Activated CD8-positive, alpha-beta memory T cell treated with anti-CD3 and anti-CD28 coated beads, Interleukin-2, amount 10 ng/mL, durations not matched to agents 7 days and 5 days (primary cell): ENCODE measurements at regions not wholly inside any gene's neighbourhood (a gene's known extent, or its start where the extent isn't known, plus 50 kb on each side); places are given as distances from the start of the nearest gene placed in this dataset.
A peak's percentile ranks its signal among the peaks of the same experiment; 100 is the strongest.

Source experiments
- ATAC-seq: fragments of 150-1000 bp; cut with Tn5 transposase; one replicate; pipeline ENCODE4 v1.10.0; 2021; ENCODE audit warnings: moderate library complexity
- CTCF ChIA-PET: fragments of 350-600 bp; sonication (Branson Sonifier 250); formaldehyde crosslinking; loops from one replicate; lab custom pipeline; 2021; ENCODE audit warnings: antibody characterized with exemption; lab: Charles Lee
- DNase-seq: peaks from one replicate; pipeline ENCODE4 v3.0.0-alpha.2; 2020
- H3K27ac Mint-ChIP-seq: one replicate; pipeline ENCODE4 v1.8.0; 2021; ENCODE audit warnings: mild to moderate bottlenecking, mixed read lengths
- H3K27me3 Mint-ChIP-seq: one replicate; pipeline ENCODE4 v1.8.0; 2021; ENCODE audit warnings: mixed read lengths
- H3K36me3 Mint-ChIP-seq: one replicate; pipeline ENCODE4 v1.8.0; 2021; ENCODE audit warnings: mild to moderate bottlenecking, mixed read lengths
- H3K4me1 Mint-ChIP-seq: one replicate; pipeline ENCODE4 v1.8.0; 2021; ENCODE audit warnings: mixed read lengths
- H3K4me3 Mint-ChIP-seq: one replicate; pipeline ENCODE4 v1.8.0; 2021; ENCODE audit warnings: mild to moderate bottlenecking, moderate library complexity, mixed read lengths
- H3K9me3 Mint-ChIP-seq: one replicate; pipeline ENCODE4 v1.8.0; 2022; ENCODE audit warnings: low read depth, mixed read lengths

DNA sequence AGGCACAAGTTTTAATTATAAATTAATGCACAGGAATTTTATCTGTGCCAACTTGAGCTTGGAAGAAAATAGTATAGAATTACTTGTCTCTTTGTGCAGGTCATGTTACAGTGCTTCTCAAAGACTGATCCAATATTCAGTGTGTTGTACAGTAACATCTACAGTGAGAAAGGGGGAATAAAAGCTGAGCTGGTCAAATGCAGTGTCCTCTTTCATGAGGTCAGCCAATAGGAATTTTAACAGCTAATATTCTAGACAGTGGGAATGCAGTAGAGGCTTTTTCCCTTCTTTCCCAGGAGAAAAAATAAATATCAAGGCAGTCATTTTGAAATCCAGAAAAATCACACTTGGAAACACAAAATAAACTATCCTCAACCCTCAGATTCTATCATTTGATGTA lies 95.7 kb upstream of the ITGA1 start:
- no peak overlapping the region for H3K27ac Mint-ChIP-seq
- H3K9me3 Mint-ChIP-seq, result no peaks in the 10 kb centered on the region
- peaks cover 9% of the 10 kb centered on the region for H3K4me1 Mint-ChIP-seq
- H3K27me3 Mint-ChIP-seq, result peaks cover 9% of the 10 kb centered on the region
- H3K4me3 Mint-ChIP-seq, result no peak overlapping the region
- DNase-seq (no peak), ATAC-seq (no peak)
- no peaks in the 10 kb centered on the region for H3K36me3 Mint-ChIP-seq
- CTCF ChIA-PET, result interaction anchor here (1.1 to 2.6 kb wide), 5 partner anchors 17 to 223 kb away, joined by 3 to 16 read pairs (median 6); no protein-coding TSS in a partner anchor

DNA sequence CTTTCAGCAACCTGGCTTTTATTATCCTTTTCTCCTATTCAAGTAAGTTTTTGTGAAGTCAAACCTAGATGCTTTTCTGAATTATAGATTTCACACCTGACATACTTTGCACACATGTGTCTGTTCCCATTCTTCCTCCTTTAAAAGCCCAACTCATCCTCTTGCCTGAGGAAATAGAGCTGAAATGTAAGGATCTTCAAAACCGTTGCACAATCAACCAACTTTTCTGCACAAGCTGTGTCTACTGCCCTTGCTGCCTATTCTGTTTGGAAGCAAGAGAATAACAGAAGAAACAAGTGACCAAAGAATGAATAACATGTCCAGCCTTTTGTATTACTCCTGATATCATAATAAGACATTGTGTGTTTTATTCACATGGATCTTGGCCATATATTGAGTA lies 95.1 kb upstream of the ITGA1 start:
- Mint-ChIP-seq H3K27me3 (peaks cover 9% of the 10 kb centered on the region), H3K4me3 (no peak overlapping the region), H3K36me3 (peaks cover 1% of the 10 kb centered on the region), H3K27ac (no peak overlapping the region), H3K9me3 (no peaks in the 10 kb centered on the region), H3K4me1 (peaks cover 9% of the 10 kb centered on the region)
- no peak for DNase-seq
- CTCF ChIA-PET, result interaction anchor here (1.1 to 2.6 kb wide), 20 partner anchors 10 to 256 kb away, joined by 3 to 19 read pairs (median 4); partner anchors contain the start of genes ITGA1 and PELO
- no peak for ATAC-seq

- H3K27me3 Mint-ChIP-seq, result peaks cover 6% of the 10 kb centered on the region
- H3K4me1 Mint-ChIP-seq, result peaks cover 9% of the 10 kb centered on the region
- no peaks in the 10 kb centered on the region for H3K9me3 Mint-ChIP-seq
- no peak overlapping the region for H3K27ac Mint-ChIP-seq
- CTCF ChIA-PET, result interaction anchor here (0.9 to 2.6 kb wide), 22 partner anchors 9 to 255 kb away, joined by 3 to 19 read pairs (median 4); partner anchors contain the start of genes ITGA1 and PELO
- ATAC-seq (peak; percentile 57), DNase-seq (peak; percentile 50)
- no peak overlapping the region for H3K4me3 Mint-ChIP-seq
- peaks cover 1% of the 10 kb centered on the region for H3K36me3 Mint-ChIP-seq
These were observed 94.4 kb upstream of the ITGA1 start for GRCh38 chr5:52693280-52693679.

DNA sequence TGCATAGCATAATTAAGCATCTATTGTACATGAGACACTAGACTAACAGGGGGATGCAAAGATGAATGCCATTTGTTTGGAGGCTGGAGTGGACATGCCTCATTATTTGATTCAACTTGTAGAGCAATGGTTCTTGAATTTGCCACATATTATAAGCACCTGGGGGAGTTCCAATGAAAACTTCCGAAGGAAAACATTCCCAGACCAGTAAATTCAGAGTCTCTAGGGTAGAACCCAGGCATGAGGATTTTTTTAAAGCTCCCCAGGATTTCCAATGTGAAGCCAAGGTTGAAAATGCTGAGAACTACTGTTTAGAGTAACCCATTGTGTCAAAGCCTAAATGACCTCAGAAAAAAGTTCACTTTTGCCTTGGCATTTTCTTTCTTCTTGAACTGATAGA lies 93.9 kb upstream of the ITGA1 start:
- H3K27me3 Mint-ChIP-seq, result peaks cover 4% of the 10 kb centered on the region
- H3K36me3 Mint-ChIP-seq, result peaks cover 1% of the 10 kb centered on the region
- no peaks in the 10 kb centered on the region for H3K9me3 Mint-ChIP-seq
- DNase-seq (no peak), ATAC-seq (no peak)
- H3K4me1 Mint-ChIP-seq, result peaks cover 9% of the 10 kb centered on the region
- no peak overlapping the region for H3K4me3 Mint-ChIP-seq
- no peak overlapping the region for H3K27ac Mint-ChIP-seq
- CTCF ChIA-PET, result interaction anchor here (0.9 to 2.6 kb wide), 19 partner anchors 9 to 255 kb away, joined by 3 to 19 read pairs (median 4); partner anchors contain the start of genes ITGA1 and PELO

- H3K27me3 Mint-ChIP-seq, result peaks cover 4% of the 10 kb centered on the region
- H3K27ac Mint-ChIP-seq, result no peak overlapping the region
- H3K9me3 Mint-ChIP-seq, result no peaks in the 10 kb centered on the region
- ATAC-seq (no peak), DNase-seq (no peak)
- no peak overlapping the region for H3K4me3 Mint-ChIP-seq
- CTCF ChIA-PET, result interaction anchor here (1.1 to 2.6 kb wide), 4 partner anchors 31 to 105 kb away, joined by 3 to 19 read pairs (median 9); no protein-coding TSS in a partner anchor
- peaks cover 1% of the 10 kb centered on the region for H3K36me3 Mint-ChIP-seq
- H3K4me1 Mint-ChIP-seq, result peaks cover 9% of the 10 kb centered on the region
These were observed 93.1 kb upstream of the ITGA1 start for GRCh38 chr5:52694648-52695047.

DNA sequence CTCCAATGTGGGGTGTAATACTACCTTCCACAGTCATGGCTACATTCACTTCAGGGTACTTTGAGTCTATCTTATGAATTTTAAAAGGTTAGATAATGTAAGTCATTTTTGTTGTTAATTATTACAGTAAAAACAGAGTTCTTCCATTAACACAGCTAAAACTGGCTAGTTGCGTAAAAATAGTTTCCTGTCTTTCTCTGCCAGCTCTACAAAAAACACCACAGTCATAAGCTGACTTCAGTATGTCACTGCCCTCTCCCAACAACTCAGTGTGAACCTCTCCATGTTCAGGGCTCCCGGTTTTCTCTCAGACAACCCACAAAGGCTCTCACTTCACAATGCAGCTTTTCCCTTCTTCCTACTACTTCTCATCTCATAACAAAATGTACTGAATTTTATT lies 84.8 kb upstream of the ITGA1 start:
- H3K4me1 Mint-ChIP-seq, result peaks cover 41% of the 10 kb centered on the region
- no peaks in the 10 kb centered on the region for H3K9me3 Mint-ChIP-seq
- H3K27me3 Mint-ChIP-seq, result no peaks in the 10 kb centered on the region
- no peak overlapping the region for H3K4me3 Mint-ChIP-seq
- peaks cover 4% of the 10 kb centered on the region for H3K36me3 Mint-ChIP-seq
- H3K27ac Mint-ChIP-seq, result peak overlapping the region; percentile 9
- ATAC-seq (no peak), DNase-seq (no peak)
- CTCF ChIA-PET, result interaction anchor here (1.2 to 1.3 kb wide), 2 partner anchors 10 to 22 kb away, joined by 3 to 6 read pairs; no protein-coding TSS in a partner anchor

GRCh38 chr5:52703321-52703720 lies 84.4 kb upstream of the ITGA1 start:
- Mint-ChIP-seq H3K27ac (peak overlapping the region; percentile 9), H3K9me3 (no peaks in the 10 kb centered on the region), H3K36me3 (peaks cover 5% of the 10 kb centered on the region), H3K27me3 (no peaks in the 10 kb centered on the region), H3K4me1 (peaks cover 45% of the 10 kb centered on the region), H3K4me3 (no peak overlapping the region)
- CTCF ChIA-PET, result interaction anchor here (1.2 to 1.3 kb wide), 2 partner anchors 10 to 23 kb away, joined by 3 to 6 read pairs; no protein-coding TSS in a partner anchor
- DNase-seq (no peak), ATAC-seq (no peak)

- no peak for DNase-seq
- ATAC-seq, result peak; percentile 31
- no peaks in the 10 kb centered on the region for H3K27me3 Mint-ChIP-seq
- no peaks in the 10 kb centered on the region for H3K9me3 Mint-ChIP-seq
- H3K27ac Mint-ChIP-seq, result peak overlapping the region; percentile 70
- CTCF ChIA-PET, result interaction anchor here (1.0 to 1.4 kb wide), 2 partner anchors 12 to 29 kb away, joined by 3 to 4 read pairs; no protein-coding TSS in a partner anchor
- H3K36me3 Mint-ChIP-seq, result peaks cover 7% of the 10 kb centered on the region
- H3K4me1 Mint-ChIP-seq, result peaks cover 68% of the 10 kb centered on the region
- H3K4me3 Mint-ChIP-seq, result no peak overlapping the region
These were observed 82.0 kb upstream of the ITGA1 start for GRCh38 chr5:52705720-52706119.

DNA sequence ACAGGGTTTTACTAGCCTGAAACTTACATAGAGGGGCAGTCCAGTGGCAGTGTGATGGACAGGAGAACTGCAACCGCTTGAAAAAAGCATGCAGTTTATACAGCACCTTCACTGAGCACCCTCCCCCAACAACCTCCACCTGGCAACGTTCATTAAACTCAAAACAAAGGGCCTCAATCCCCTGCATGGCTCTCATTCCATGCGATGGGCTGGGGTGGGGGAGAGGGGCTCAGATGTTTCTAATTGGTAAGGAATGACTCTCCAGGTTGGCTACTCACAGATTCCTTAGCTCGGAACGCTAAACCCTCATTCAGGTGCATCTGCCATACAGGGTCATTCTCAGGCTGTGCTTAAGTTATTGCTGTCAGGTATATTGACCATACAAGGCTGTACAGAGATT lies 80.9 kb upstream of the ITGA1 start:
- no peak for ATAC-seq
- H3K4me1 Mint-ChIP-seq, result peaks cover 78% of the 10 kb centered on the region
- H3K27ac Mint-ChIP-seq, result no peak overlapping the region
- H3K4me3 Mint-ChIP-seq, result no peak overlapping the region
- peaks cover 15% of the 10 kb centered on the region for H3K36me3 Mint-ChIP-seq
- CTCF ChIA-PET, result interaction anchor here (0.7 kb wide), 1 partner anchor 18 kb away, joined by 3 read pairs; no protein-coding TSS in a partner anchor
- DNase-seq, result no peak
- no peaks in the 10 kb centered on the region for H3K27me3 Mint-ChIP-seq
- H3K9me3 Mint-ChIP-seq, result no peaks in the 10 kb centered on the region

GRCh38 chr5:52707616-52708015 lies 80.1 kb upstream of the ITGA1 start:
- Mint-ChIP-seq H3K36me3 (peaks cover 15% of the 10 kb centered on the region), H3K4me3 (no peak overlapping the region), H3K9me3 (no peaks in the 10 kb centered on the region), H3K4me1 (peaks cover 81% of the 10 kb centered on the region), H3K27me3 (no peaks in the 10 kb centered on the region), H3K27ac (no peak overlapping the region)
- DNase-seq (no peak), ATAC-seq (no peak)
- CTCF ChIA-PET, result interaction anchor here (0.7 kb wide), 1 partner anchor 18 kb away, joined by 3 read pairs; no protein-coding TSS in a partner anchor

DNA sequence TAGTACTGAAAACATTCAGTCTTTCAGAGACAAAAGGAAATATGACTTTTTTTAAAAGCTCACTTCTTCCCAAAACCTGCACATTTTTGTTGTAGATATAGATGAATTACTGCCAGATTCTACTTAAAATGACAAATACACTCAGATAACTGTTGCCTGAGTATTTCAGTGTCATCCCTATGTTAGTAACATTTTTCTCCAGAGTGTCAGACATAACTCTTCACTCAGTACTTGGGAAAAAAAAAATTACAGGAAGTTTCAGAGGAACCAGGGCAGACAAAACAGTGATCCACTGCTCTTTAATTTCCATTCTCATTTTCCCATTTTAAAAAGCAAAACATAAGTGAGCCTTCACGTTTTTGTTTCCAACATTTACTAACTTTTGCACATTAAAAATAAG lies 79.3 kb upstream of the ITGA1 start:
- H3K4me1 Mint-ChIP-seq, result peaks cover 79% of the 10 kb centered on the region
- peak overlapping the region; percentile 2 for H3K27ac Mint-ChIP-seq
- H3K9me3 Mint-ChIP-seq, result no peaks in the 10 kb centered on the region
- ATAC-seq (no peak), DNase-seq (no peak)
- peaks cover 22% of the 10 kb centered on the region for H3K36me3 Mint-ChIP-seq
- CTCF ChIA-PET, result interaction anchor here (1.0 to 2.4 kb wide), 3 partner anchors 15 to 35 kb away, joined by 3 to 11 read pairs (median 5); no protein-coding TSS in a partner anchor
- H3K4me3 Mint-ChIP-seq, result no peak overlapping the region
- no peaks in the 10 kb centered on the region for H3K27me3 Mint-ChIP-seq

DNA sequence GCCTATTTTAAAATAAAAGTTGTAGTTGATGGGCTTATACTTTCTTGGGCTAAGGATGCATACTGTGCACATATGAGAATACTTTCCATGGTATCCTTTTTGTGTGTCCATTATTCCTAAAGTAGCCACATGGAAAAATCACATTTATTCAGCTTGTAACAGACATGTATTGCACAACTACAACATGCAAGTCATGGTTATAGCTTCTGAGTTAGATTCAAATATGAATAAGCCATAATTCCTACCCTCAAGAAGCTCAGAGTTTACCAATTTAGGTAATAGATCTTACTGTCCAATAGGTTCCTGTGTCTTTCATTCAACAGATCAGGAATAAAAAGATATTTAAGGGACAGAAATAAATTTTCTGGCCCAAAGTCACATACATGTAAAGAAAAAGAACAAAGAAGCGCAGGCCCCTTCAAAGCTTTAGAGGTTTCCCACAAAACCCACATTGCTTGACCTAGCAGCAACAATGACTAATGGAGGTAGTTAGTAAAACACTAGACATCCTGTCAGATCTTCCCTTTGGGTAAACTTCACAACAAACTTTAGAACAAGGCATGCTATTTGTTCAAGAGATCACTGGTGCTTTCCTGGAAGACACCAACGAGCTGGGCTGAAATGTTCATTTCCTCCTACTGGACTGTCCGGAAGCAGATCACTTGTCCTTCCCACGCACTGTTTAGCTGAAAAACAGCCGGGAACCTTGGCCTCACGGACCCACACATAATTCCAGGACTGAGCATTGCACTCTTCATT lies 78.4 kb upstream of the ITGA1 start:
- Mint-ChIP-seq H3K9me3 (peaks cover 2% of the 10 kb centered on the region), H3K36me3 (peaks cover 25% of the 10 kb centered on the region), H3K27me3 (no peaks in the 10 kb centered on the region), H3K27ac (peak overlapping the region; percentile 85), H3K4me1 (peaks cover 77% of the 10 kb centered on the region), H3K4me3 (peak overlapping the region; percentile 56)
- DNase-seq (peak; percentile 82), ATAC-seq (peak; percentile 88)
- CTCF ChIA-PET, result interaction anchor here (0.6 to 2.4 kb wide), 8 partner anchors 17 to 240 kb away, joined by 3 to 11 read pairs (median 4); partner anchors contain the start of genes ITGA1 and PELO

- H3K4me1 Mint-ChIP-seq, result peaks cover 69% of the 10 kb centered on the region
These were observed 77.3 kb upstream of the ITGA1 start for GRCh38 chr5:52710310-52710971.

More at GRCh38 chr5:52710310-52710971, 77.3 kb upstream of the ITGA1 start:
- DNase-seq (no peak), ATAC-seq (no peak)
- peak overlapping the region; percentile 85 for H3K27ac Mint-ChIP-seq
- CTCF ChIA-PET, result interaction anchor here (1.4 to 2.4 kb wide), 4 partner anchors 16 to 63 kb away, joined by 3 to 11 read pairs (median 4); no protein-coding TSS in a partner anchor
- H3K9me3 Mint-ChIP-seq, result peaks cover 5% of the 10 kb centered on the region
- H3K4me3 Mint-ChIP-seq, result peak overlapping the region; percentile 56
- peaks cover 32% of the 10 kb centered on the region for H3K36me3 Mint-ChIP-seq
- no peaks in the 10 kb centered on the region for H3K27me3 Mint-ChIP-seq
